ENCODE measurements at regions not wholly inside any gene's neighbourhood (a gene's known extent, or its start where the extent isn't known, plus 50 kb on each side); places are given as distances from the start of the nearest gene placed in this dataset.

DNA sequence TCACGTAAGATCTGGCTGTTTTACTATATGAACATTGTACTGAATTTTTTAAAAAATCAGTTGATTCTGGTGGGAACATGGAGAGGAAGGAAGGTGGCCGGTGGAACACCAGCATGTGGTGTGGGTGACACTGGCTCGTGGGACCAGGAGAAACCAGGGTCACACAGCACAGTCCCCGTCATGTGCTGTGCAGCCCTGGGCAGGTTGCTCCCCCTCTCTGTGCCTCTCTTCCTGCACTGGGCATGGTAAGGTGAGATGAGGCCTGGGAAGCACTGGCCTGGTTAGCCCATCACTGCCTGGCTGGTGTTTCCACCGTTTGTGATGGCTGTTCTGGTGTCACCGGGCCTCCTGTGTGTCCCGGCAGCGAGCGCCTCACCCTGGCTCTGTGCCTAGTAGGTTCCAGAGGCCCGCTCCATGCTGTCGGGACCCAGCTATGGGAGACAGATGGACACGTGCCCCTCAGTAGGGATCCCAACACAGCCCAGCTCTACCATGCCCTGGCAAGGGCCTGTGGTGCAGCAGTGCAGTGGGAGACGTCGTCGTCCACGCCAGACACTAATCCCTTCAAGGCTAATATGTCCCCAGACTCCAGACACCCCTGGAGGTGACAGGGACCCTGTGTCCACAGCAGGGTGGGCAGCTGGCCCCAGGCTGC is 88.2 kb upstream of the LINC01488 start:
- no peak for DNase-seq (ENCODE audit: low spot score)

GRCh38 chr11:69393865-69394233 is 87.6 kb upstream of the LINC01488 start:
- no peak for DNase-seq (ENCODE audit: low spot score)

DNA sequence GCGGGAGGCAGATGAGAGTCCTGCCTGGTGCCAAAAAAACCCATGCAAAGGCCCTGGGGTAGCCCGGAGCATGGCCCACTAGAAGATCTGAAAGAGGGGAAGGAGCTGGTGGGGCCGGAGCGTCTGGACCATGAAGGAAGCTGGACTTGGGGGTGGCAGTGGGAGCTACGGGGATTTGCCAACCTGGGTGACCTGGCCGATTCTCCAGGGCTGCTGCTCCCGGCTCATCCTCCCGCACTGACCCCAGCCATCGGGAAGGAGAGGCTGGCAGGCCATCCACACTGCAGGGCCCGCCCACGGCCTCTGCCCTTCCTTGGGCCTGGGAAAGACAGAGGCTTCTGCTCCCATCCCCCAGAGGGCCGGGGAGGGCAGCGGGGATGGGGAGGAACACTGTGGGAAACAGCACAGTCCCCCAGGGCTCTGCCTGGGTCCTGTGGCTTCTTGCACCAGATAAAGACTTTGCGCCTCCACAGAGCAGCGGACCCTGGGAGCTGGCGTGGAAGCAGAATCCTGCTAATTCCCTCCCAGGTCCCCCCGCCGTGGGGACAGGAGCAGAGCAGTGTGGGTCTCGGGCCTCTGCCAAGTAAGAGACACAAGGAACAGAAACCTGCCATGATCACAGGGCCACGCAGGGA is 87.1 kb upstream of the LINC01488 start:
- no peak for DNase-seq (ENCODE audit: low spot score)

DNA sequence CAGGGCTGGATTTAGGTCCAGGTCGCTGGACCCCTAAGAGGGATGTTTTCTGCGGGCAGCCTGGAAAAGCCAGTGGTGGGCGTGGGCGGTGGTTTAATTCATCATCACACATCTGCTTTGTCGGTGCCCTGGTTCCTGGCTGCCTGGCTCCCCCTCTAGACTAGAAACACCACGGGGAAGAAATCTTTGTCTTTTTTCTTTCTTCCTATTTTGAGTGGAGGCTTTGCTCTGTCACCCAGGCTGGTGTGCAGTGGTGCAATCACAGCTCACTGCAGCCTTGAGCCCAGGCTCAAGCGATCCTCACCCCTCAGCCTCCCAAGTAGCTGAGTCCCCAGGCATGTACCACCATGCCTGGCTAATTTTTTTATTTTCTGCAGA is 86.6 kb upstream of the LINC01488 start:
- no peak for DNase-seq (ENCODE audit: low spot score)

GRCh38 chr11:69395287-69395686 is 86.2 kb upstream of the LINC01488 start:
- no peak for DNase-seq (ENCODE audit: low spot score)

GRCh38 chr11:69396051-69396947 is 85.2 kb upstream of the LINC01488 start:
- no peak for DNase-seq (ENCODE audit: low spot score)

DNA sequence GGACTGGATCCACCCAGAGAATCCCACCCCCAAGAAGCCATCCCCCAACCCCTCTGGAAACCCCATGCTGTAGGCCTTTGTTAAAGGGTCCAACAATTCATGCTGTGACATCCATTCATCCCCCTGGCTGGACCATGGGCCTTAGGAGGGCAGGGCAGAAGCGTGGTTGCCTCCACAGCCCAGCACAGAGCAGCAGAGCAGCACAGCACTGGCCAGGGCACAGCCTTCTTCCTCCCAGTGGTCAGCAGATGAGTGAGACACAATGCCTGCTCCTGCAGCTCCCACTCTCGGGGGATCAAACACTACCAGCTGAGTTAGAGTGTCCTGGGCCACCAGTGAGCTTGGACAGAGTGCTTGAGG is 84.5 kb upstream of the LINC01488 start:
- DNase-seq (ENCODE audit: low spot score): no peak

DNA sequence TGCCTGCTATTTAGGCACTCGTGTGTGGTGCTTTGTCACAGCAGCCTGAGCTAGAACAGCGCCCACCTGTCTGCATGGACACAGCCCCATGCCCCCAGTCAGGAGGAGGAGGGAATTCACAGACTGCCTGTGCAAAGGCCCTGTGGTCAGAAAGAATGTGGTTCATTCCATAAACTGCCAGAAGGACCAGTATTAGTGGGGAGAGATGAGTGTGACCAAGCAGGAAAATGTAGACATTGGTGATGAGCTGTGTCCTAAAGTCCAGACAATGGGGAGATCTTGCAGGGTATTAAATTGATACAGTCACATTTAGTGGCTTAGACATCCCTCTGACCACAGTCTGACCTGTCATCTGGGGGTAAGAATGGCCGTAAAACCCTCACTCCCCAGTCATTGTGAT is 83.7 kb upstream of the LINC01488 start:
- no peak for DNase-seq (ENCODE audit: low spot score)

- no peak for DNase-seq (ENCODE audit: low spot score)
Measured at GRCh38 chr11:69398529-69399492, 82.7 kb upstream of the LINC01488 start.

DNA sequence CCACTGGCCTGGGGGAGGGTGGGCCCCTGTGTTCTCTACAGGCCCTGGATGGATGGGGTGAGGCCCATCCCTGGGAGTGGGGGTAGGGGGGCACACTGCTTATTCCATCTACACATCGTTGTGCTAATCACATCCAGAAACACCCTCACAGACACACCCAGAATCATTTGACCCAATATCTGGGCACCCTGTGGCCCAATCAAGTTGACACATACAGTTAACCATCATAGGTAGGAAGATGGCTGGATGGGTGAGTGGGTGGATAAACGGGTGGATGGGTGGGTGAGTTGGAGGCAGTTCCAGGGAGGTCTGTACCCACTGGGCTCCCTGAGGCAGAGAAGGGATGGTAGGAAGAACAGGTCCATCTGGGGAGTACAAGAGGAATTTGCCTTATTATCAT is 81.3 kb upstream of the LINC01488 start:
- no peak for DNase-seq (ENCODE audit: low spot score)

DNA sequence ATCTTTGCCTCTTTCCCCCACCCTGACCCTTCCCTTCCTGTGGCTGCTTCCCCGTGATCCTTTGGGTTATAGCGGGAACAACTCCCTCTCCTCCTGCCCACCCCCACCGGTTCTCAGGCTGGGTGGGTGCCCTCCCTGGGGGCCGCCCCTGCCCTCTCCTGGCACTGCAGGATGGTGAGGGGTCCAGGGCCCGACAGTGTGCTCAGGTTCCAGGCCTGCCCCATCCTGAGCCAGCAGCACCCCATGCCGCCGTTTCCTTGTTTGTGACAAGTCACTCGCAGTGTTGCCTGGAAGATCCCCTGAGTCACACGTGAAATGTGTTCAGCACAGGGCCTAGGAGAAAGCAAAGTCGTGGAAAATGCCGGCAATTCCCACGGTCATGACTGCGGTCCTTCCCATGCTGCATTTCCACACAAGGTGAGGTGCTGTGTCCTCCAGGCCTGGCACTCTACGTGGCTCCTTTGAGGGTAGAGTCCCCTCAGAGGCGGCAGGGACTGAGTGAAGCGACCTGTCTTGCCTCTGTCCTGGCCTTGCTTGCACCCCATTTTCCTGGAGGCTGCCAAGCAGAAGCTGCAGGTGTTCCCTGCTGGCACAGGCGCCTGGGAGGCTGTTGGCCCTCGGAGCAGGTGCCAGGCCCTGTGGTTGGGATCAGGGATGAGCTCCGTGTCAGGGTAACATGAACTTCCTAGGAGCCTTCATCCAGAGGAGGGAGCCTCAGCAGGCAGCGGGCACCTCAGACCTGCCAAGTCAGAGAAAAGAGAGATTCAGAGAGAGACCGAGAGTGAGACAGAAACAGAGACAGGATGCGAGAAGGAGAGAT is 80.5 kb upstream of the LINC01488 start:
- DNase-seq (ENCODE audit: low spot score): no peak

GRCh38 chr11:69401715-69402114 is 79.7 kb upstream of the LINC01488 start:
- DNase-seq (ENCODE audit: low spot score): no peak

DNA sequence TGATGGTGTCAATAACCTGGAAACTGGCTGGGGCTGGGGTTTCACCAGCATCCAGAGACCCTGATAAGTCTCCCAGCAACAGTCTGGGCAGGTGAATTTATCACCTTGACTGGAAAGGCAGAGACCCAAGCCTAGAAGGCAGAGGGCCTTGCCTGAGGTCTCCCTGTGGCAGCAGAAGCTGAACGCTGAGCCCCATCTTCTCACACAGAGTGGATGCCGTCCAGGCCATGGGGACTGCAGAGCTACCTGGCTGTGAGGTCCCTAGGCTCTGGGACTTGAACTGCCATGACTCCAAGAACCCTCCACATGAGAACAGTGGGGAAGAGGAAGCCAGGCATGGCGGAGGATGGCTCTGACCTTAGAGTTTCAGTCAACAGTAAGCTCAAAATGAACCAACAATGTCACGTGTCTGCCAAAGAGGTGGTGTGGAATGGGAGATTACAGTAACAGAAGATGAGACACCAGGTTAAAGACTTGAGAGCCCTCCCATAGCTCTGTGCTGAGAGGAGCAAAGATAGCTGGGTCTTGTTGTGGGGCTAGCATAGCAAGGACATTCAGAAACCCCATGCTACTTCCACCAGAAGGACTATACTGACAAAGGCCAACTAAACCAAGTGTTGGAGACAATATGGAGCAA is 79.1 kb upstream of the LINC01488 start:
- DNase-seq (ENCODE audit: low spot score): no peak

- peak; percentile 64 for DNase-seq (ENCODE audit: low spot score)
Measured at GRCh38 chr11:69403556-69404215, 77.8 kb upstream of the LINC01488 start.

DNA sequence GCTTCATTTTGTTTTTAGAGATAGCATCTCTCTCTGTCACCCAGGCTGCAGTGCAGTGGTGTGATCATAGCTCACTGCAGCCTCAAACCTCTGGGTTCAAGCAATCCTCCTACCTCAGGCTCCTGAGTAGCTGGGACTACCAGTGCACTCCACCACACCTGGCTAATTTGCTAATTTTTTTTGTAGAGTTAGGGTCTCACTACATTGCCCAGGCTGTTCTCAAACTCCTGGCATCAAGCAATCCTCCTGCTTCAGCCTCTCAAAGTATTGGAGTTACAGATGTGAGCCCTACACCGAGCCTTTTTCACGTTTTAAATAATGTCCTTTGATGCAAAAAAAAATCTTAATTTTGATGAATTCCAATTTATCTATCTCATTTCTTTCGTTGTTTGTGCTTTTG is 75.4 kb upstream of the LINC01488 start:
- DNase-seq (ENCODE audit: low spot score): no peak

DNA sequence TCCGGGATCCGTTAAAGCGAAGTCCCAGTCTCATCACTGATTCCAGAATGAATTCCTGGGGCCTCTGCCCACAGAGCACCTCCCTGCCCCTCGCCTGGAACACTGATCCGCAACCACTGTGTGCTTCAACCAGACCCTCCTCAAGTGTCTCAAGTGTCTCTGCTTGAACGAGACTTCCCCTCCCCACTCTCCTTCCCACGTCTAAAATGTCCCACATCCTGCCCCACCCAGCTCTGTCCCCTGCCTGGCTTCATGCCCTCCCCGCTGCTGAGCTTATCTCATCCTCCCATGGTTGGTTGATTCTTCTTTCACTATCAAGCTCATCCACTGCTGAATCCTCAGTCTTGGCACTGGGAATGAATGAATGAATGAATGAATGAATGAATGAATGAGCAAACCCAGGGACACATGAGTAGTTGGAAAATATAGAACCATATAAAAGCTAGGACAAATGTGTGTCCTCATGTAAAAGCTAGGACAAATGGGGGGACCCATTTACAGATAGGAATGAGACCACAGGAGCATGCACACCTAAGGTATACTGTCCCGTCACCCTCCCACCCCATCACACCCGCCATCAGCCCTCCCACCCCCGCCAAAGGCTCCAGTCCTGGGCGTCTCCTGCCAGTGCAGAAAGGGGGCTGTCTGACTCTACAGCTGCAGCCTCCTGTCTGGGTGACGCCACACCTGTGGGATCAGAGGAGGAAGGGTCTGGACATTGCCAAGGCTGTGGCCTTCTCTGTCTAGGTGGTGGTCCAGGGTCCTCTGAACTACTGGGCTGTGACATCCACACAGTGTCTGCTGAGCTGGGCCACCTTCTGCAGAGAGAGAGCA is 71.4 kb upstream of the LINC01488 start:
- DNase-seq (ENCODE audit: low spot score): no peak

DNA sequence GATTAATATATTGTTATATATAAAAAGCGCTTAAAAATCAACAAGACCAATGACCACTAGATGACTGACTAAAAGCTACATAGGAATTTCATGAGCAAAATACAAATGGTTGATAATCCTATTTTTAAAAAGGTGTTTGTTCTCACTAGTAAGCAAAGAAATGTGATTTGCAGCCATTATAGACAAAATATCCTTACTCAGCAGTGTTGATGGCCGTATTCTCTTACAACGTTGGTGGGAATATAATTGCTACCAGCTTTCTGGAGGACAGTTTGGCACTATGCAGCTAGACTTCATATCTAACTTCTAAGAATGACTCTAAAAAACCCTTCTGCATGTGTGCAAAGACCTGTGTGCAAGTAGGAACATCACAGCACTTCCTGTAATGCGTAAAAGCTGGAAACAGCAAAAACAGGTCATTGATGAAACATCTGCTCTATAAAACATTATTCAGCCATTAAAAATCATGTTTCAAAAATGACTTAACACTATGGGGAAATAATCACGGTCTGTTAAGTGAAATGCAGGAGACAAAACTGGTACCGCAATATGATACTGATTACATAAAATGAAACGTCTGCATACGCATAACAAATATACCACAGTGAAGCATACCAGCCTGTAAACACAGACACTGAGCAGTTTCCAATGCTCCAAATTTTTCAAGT is 70.1 kb upstream of the LINC01488 start:
- DNase-seq (ENCODE audit: low spot score): no peak

DNA sequence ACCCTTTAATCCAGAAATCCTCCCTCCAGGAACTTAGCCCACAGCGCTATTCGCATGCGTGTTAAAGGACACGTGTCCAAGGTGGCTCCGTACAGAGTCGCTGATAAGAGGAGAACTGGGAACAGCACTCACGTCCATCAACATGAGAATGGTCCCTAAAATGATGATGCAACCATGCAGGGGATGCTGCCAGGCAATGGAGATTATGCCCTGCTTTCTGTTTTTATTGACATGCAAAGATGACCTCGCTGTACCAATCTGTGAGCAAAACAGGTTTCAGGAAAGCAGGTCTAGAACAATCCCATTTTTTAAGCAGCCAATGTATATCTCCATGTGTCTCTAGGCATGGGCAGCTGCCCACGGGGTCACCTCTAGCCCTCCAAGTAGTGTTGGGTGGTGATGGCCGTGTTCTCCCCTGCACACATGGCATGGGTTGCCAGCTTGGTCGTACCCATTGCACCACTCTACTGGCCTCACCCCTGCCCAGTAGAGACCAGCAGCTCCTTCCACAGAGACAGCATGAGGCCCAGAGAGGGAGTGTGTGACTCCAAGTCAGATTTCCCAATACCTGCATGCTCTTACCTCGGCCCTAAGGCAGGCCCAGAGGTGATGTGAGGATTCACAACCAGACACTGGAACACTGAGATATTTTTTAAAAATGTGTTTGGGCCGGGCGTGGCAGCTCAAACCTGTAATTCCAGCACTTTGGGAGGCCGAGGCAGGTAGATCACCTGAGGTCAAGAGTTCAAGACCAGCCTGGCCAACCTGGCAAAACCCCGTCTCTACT is 68.3 kb upstream of the LINC01488 start:
- no peak for DNase-seq (ENCODE audit: low spot score)
